ENCODE measurements at regions not wholly inside any gene's neighbourhood (a gene's known extent, or its start where the extent isn't known, plus 50 kb on each side); places are given as distances from the start of the nearest gene placed in this dataset.

- DNase-seq (ENCODE audit: low spot score): no peak
These were observed 204.8 kb upstream of the ADAMTS5 start for GRCh38 chr21:27171707-27172106.

DNA sequence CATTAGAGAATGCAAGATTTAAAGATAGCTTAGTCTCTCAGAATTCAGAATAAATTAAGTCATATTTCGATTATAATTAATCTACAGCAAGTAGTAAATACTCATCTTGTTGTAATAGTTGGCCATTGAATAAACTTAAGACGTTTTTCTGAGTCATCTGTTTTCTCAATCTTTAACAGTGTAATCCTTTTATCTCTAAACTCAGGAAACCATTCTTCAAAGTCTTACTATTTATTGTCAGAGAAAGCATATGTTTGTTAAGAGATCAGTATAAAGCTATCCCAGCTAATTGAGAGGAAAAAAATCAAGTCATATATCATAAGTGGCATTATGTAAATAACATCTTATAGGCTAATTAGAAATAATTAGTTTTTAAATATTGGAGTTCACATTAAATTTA is 201.2 kb upstream of the ADAMTS5 start:
- no peak for DNase-seq (ENCODE audit: low spot score)

DNA sequence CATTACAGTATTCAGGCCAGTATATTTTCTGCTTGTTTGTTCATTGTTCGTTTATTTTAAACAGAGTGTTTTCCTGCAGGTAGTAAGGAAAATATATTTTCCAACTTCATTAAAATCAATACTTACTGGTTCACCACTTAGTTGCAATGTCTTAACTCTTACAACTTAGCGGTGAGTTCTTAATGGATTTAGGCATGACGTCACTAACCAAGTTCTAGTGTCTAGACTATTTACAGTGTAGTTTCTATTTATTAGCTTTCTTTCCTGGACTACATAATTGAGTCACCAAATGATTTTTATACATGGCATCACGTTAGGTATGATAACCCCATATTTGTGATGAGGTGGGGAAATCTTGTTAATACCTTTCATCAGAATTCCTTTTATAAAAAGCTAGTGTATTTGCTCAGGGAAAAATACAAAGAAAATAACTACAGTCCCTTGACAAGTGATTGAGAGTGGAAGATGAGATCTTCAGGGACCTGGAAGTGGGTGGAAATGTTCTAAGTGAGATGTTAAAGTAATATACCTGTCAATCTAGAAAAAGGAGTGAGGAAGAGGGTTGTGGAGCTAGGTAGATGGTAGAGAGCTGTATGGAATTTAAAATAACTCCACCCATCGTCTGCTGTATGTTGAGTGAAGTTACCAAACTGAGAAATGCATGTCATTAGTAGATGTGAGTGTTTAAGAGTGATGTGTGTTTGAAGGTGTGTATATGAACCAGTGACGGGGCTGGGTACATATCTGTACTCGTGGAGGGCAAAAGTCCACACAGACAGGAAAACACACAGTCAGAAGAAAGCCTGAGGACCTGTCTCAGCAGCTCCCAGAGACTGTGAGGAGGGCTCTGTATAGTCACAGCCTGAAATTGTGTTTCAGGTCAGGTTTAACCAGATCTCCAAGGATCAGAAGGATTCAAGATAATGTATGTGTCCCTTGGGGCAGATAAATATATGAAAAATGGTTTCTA is 197.6 kb upstream of the ADAMTS5 start:
- no peak for DNase-seq (ENCODE audit: low spot score)

DNA sequence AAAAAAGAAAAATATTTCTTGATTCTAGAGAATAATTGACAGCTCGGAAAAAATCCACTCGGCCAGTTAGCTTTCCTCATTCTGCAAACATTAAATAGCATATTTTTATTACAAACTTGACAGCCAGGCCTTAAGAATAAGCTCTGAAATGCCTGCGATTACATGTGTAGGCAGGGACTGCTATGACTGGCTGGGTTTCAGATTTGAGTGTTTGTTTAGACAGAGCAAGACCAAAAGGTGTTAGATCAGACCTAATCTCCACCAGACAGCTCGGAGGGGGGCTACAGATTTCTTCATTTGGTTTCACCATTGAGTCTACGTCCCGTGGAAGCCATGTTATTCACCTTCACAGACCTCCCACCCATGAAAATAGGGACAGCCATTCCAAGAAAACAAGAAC is 192.1 kb upstream of the ADAMTS5 start:
- no peak for DNase-seq (ENCODE audit: low spot score)

DNA sequence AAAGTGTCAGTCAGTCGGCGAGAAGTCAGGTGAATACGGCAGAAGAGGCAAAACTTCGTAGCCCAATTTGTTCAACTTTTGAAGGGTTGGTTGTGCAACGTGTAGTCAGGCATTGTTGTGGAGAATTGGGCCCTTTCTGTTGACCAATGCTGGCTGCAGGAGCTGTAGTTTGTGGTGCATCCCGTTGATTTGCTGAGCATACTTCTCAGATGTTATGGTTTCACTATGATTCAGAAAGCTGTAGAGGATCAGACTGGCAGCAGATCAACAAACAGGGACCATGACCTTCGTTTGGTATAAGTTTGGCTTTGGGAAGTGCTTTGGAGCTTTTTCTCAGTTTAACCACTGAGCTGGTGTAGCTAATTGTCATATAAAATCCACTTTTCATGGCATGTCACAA is 190.2 kb upstream of the ADAMTS5 start:
- DNase-seq (ENCODE audit: low spot score): no peak

GRCh38 chr21:27156666-27157065 is 189.8 kb upstream of the ADAMTS5 start:
- DNase-seq (ENCODE audit: low spot score): no peak

DNA sequence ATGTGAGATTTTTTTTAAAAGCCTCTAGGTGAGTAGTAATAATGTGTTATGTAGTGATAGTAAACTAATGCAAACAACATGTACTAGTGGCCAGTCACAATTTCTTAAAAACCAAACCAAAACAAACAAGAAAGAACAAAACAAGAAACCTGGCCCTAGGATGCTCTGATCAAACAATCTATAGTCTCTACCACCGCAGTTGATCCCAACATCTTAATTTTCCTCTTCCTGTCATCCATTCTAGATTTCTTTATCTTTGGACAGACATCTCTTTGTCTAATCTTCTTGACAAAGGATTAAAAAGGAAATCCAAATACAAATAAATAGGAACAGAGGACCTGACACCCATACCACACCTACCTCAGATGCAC is 188.2 kb upstream of the ADAMTS5 start:
- no peak for DNase-seq (ENCODE audit: low spot score)

- DNase-seq (ENCODE audit: low spot score): no peak
These were observed 187.7 kb upstream of the ADAMTS5 start for GRCh38 chr21:27154451-27155129.

- no peak for DNase-seq (ENCODE audit: low spot score)
These were observed 186.1 kb upstream of the ADAMTS5 start for GRCh38 chr21:27152996-27153395.

DNA sequence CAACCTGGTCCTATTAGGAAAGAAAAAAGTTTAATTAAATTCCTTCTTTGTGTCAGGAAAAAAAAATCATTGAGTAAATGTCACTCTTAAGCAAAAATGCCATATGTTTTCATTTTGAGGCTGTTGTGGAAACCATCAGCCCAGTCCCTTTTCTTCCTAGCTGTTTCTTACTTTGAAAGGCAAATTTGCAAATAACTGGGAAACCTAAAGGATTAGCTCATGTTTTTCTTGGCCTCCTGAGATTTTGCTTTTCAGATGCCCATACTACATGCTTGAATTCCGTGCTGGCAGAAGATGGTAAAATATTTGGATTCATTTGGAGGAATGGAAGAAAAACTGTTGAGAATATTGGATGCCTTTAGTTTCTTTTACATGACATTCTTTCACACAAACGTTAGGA is 182.1 kb upstream of the ADAMTS5 start:
- no peak for DNase-seq (ENCODE audit: low spot score)

DNA sequence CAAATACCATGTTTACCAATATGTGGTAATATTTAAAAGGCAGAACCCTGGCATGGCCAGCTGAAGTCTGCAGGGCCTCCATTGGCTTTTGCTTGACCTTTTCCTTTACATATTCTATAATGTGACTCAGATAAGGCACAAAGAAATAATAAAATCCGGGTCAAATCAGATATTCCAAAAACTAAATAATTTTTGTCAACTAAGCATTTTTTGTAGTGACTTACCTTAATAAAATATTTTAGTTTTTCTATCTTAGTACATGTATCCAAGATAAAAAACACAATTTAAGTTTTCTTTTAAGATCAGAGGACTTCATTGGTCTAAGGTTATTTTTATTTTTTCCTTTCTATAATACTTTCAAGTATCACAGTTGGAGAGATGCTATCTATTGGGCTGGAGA is 179.4 kb upstream of the ADAMTS5 start:
- DNase-seq (ENCODE audit: low spot score): no peak

DNA sequence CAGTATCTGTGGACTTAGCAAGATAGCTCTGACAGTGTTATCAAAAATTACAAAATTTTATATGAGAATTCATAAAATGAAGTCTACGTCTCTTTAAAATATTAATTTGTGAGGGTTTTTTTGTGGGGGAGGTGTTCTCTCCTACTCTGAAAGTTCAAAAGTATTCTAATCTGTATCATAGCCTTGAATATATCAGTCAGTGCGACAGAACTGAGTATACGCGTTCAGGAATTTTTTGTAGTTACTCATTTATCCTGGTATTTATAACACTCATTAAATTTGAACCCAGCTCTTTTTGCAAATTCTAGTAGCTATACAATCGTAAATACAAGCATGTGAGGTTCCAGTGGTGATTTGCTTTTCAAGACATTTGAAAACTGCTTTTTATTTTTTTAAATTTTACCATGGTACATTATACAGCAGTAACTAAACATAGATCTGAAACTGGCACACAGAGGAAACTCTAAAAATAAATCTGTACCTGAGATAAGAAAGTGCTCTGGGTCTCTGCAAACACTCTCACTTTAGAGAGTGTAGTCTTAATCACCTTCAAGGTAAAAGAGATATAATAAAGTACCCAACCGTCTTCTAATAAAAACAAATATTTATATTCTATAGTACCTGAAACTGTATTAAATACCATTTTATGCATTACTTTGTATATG is 178.4 kb upstream of the ADAMTS5 start:
- no peak for DNase-seq (ENCODE audit: low spot score)

DNA sequence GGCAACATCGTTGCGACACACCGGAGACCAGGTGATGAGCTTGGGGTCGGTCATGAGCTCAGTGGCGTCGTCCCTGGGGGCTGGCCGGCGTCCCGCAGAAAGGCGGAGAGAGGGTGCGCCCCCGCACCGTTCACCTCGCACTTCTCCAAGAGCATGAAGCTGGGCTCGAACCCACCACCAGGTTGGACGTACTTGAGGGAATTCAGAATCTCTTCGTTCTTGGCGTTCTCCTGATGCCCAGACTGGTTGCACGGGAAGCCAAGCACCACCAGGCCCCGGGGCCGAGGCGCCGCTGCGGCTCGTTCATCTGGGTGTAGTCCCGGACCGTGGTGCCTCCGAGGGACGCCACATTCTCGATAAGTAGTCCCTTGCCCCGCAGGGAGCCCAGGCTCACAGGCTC is 176.6 kb upstream of the ADAMTS5 start:
- no peak for DNase-seq (ENCODE audit: low spot score)

DNA sequence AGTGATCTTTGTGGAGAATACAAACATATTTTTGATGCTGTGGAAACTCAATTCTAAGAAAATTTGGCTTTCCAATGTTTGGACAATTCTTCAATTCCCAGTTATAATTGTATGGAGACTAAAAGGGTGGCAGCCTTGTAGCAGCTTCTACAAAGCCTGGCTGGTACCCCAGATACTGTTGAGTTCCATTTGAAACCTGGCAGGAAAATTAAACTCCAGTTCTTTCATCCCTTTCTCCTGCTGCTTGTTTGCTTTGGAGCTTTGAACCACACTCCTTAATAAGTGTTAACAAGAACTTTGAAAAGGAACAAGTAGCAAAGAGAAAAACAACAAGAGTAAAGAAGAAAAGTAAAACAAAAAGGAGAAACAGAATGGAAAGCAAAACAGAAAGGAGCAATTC is 172.6 kb upstream of the ADAMTS5 start:
- DNase-seq (ENCODE audit: low spot score): no peak

GRCh38 chr21:27134516-27134915 is 167.6 kb upstream of the ADAMTS5 start:
- no peak for DNase-seq (ENCODE audit: low spot score)

DNA sequence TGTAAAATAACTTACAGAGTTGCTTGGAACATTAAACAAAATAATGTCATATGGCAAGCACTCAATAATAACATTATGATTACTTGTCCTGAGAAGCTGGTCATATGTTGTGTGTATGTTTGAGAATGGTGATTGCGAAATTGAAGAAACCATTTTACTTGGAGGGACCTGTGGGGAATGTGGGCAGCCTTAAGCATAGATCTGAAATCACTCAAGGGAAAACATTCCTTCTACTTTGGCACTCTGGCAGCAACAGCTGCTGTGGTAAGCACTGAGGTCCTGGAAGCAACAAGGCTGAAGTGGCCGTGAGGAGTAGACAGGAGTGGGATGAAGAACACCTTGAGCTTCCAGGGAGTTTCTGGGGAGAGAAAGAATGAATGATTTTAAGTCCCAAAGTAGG is 165.4 kb upstream of the ADAMTS5 start:
- DNase-seq (ENCODE audit: low spot score): no peak

- DNase-seq (ENCODE audit: low spot score): no peak
These were observed 163.3 kb upstream of the ADAMTS5 start for GRCh38 chr21:27130154-27130553.

GRCh38 chr21:27129694-27130093 is 162.8 kb upstream of the ADAMTS5 start:
- DNase-seq (ENCODE audit: low spot score): no peak

DNA sequence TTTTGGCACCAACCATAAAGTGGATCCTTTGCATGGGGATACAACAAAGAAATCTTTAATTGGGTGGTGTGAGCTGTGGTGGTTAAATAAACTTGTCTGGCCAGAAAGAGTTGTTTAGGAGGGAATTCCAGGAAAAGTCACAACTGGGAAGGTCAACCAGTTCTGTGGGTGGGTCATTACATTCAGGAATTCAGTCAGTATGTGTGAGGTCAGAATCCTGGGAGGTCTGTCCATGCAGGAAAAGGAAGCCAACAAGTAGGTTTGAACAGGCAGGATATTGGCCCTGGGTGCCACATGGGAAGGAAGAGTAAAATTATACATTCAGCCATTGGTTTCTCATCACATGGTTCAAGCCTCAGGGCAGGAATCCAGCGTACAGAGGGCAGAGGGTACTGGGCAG is 162.3 kb upstream of the ADAMTS5 start:
- DNase-seq (ENCODE audit: low spot score): no peak

- DNase-seq (ENCODE audit: low spot score): no peak
These were observed 159.3 kb upstream of the ADAMTS5 start for GRCh38 chr21:27126140-27126539.

DNA sequence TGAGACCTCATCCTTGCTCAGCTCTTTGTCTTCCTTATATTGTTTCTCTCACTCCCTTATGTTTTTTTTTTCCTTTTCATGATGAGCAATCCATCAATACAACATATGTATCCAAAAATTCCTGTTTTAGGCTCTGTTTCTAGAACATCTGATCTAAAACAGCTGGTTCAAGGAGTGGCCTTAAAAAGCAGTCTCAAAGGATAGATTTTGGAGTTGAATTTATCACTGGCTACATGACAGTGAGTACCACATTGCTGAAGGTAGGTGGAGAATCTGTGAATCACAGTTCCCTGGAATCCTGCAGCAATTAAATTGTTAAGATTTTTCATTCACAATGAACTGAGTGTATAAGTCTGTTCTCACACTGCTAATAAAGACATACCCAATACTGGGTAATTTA is 155.8 kb upstream of the ADAMTS5 start:
- DNase-seq (ENCODE audit: low spot score): no peak

DNA sequence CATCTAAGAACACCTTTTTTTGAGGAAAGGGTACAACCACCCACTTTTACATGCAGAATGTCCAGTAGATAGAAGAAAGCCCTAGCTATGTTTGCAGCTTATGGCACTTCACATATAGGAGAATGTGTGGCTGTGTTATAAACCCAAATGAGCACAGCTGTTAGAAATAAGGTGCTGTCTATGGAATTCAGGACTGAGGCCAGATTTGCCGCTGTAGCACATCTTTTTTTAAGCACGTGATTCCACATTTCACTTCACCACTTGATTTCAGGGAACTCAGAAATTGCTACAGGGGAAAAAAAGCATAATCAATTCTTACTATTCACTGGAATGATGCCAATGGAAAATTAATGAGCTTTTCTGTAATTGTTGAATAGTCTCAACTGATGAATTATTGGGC is 147.2 kb upstream of the ADAMTS5 start:
- DNase-seq (ENCODE audit: low spot score): no peak

- DNase-seq (ENCODE audit: low spot score): no peak
These were observed 145.3 kb upstream of the ADAMTS5 start for GRCh38 chr21:27112186-27112585.
